IMR-90 (cell line): ENCODE measurements at regions not wholly inside any gene's neighbourhood (a gene's known extent, or its start where the extent isn't known, plus 50 kb on each side); places are given as distances from the start of the nearest gene placed in this dataset.

Source experiments
- ATAC-seq: fragments of 200-7000 bp; cut with Tn5 transposase; 2 replicates; pipeline ENCODE4 v1.9.1; 2020; ENCODE audit warnings: low read depth, mild to moderate bottlenecking, moderate library complexity
- BruUV-seq: library from RNA; stranded (reverse); fragments of 400-500 nt; replicated peaks from 2 replicates; lab custom pipeline; 2021; lab: Mats Ljungman, UMichigan
- CTCF ChIA-PET: fragments of 300-600 bp; formaldehyde crosslinking; extraction: SDS; loops from one replicate; lab custom pipeline; 2021; ENCODE audit warnings: antibody characterized with exemption; lab: Yijun Ruan, JAX
- POLR2A ChIA-PET: fragments of 300-600 bp; sonication (Branson Sonifier 250); formaldehyde crosslinking; loops from one replicate; lab custom pipeline; 2022; ENCODE audit warnings: antibody characterized with exemption; ENCODE audit not compliant: unreplicated experiment; lab: Charles Lee
- DNase-seq: peaks from one replicate; pipeline ENCODE4 v3.0.0; 2013
- H2AFZ ChIP-seq: replicated peaks from 2 replicates; pipeline ENCODE3; 2013; ENCODE audit warnings: low read length, mild to moderate bottlenecking; ENCODE audit not compliant: poor library complexity
- H2AK5ac ChIP-seq: 2 replicates; pipeline ENCODE4 v1.6.1; 2013; ENCODE audit warnings: low read depth, low read length, inconsistent platforms
- H2AK9ac ChIP-seq: replicated peaks from 2 replicates; pipeline ENCODE3; 2013; ENCODE audit warnings: mild to moderate bottlenecking, low read depth, low read length, moderate library complexity; ENCODE audit not compliant: poor library complexity
- H2BK120ac ChIP-seq: 2 replicates; pipeline ENCODE4 v1.6.1; 2013; ENCODE audit warnings: low read depth, low read length, inconsistent platforms
- H2BK15ac ChIP-seq: 3 replicates; pipeline ENCODE4 v1.6.1; 2013; ENCODE audit warnings: low read depth, low read length, inconsistent platforms
- H2BK20ac ChIP-seq: 2 replicates; pipeline ENCODE4 v1.6.1; 2013; ENCODE audit warnings: low read depth, mild to moderate bottlenecking, inconsistent platforms, low read length, moderate library complexity
- H2BK5ac ChIP-seq: 2 replicates; pipeline ENCODE4 v1.6.1; 2013; ENCODE audit warnings: mild to moderate bottlenecking, low read depth, low read length, inconsistent platforms; ENCODE audit not compliant: poor library complexity, severe bottlenecking
- H3K14ac ChIP-seq: replicated peaks from 2 replicates; pipeline ENCODE4 v1.6.1; 2013; ENCODE audit warnings: low read depth, low read length, inconsistent platforms
- H3K18ac ChIP-seq: 2 replicates; pipeline ENCODE4 v1.6.1; 2013; ENCODE audit warnings: low read depth, low read length, control low read depth
- H3K23ac ChIP-seq: 2 replicates; pipeline ENCODE4 v1.6.1; 2013; ENCODE audit warnings: low read depth, low read length, inconsistent platforms
- H3K27ac ChIP-seq: 2 replicates; pipeline ENCODE4 v1.5.1; 2013; ENCODE audit warnings: mild to moderate bottlenecking, control low read depth, low read length; ENCODE audit not compliant: insufficient read depth
- H3K27me3 ChIP-seq: 2 replicates; pipeline ENCODE4 v1.6.1; 2013; ENCODE audit warnings: low read length; ENCODE audit not compliant: control insufficient read depth, insufficient read depth
- H3K36me3 ChIP-seq: 2 replicates; pipeline ENCODE4 v1.6.1; 2013; ENCODE audit warnings: low read length, mixed read lengths; ENCODE audit not compliant: control insufficient read depth, insufficient read depth
- H3K4ac ChIP-seq: 2 replicates; pipeline ENCODE4 v1.6.1; 2013; ENCODE audit warnings: low read depth, low read length, inconsistent platforms
- H3K4me1 ChIP-seq: 2 replicates; pipeline ENCODE4 v1.6.1; 2013; ENCODE audit warnings: low read length, mixed read lengths; ENCODE audit not compliant: control insufficient read depth, insufficient read depth
- H3K4me2 ChIP-seq: 2 replicates; pipeline ENCODE4 v1.6.1; 2013; ENCODE audit warnings: low read depth, mild to moderate bottlenecking, control low read depth, low read length, moderate library complexity
- H3K4me3 ChIP-seq: 2 replicates; pipeline ENCODE4 v1.5.1; 2013; ENCODE audit warnings: low read depth, mild to moderate bottlenecking, control low read depth, low read length, moderate library complexity; ENCODE audit not compliant: insufficient read depth
- H3K56ac ChIP-seq: 2 replicates; pipeline ENCODE4 v1.6.1; 2013; ENCODE audit warnings: low read length, inconsistent platforms; ENCODE audit not compliant: insufficient read depth; ENCODE audit errors: extremely low read depth
- H3K79me1 ChIP-seq, 2 experiments: 2 replicates each; pipeline ENCODE4 v1.6.1; 2013; ENCODE audit warnings: low read length in 2 of 2, inconsistent platforms in 1 of 2, low read depth in 1 of 2
- H3K9ac ChIP-seq: 2 replicates; pipeline ENCODE4 v1.6.1; 2013; ENCODE audit warnings: low read depth, low read length, control low read depth
- H3K9me1 ChIP-seq: 2 replicates; pipeline ENCODE4 v1.6.1; 2013; ENCODE audit warnings: low read length, inconsistent platforms; ENCODE audit not compliant: insufficient read depth
- H3K9me3 ChIP-seq: 2 replicates; pipeline ENCODE4 v1.6.1; 2013; ENCODE audit warnings: low read length; ENCODE audit not compliant: control insufficient read depth, insufficient read depth
- H4K20me1 ChIP-seq: 2 replicates; pipeline ENCODE4 v1.6.1; 2013; ENCODE audit warnings: low read length, inconsistent platforms; ENCODE audit not compliant: insufficient read depth
- H4K5ac ChIP-seq: 2 replicates; pipeline ENCODE4 v1.6.1; 2013; ENCODE audit warnings: mild to moderate bottlenecking, low read depth, low read length, control low read depth
- H4K8ac ChIP-seq, 2 experiments: 2 replicates each; pipeline ENCODE4 v1.6.1; 2013; ENCODE audit warnings: low read depth in 2 of 2, low read length in 2 of 2, control low read depth in 1 of 2, inconsistent platforms in 1 of 2
- H4K91ac ChIP-seq: 2 replicates; pipeline ENCODE4 v1.6.1; 2013; ENCODE audit warnings: low read depth, low read length, inconsistent platforms; ENCODE audit not compliant: insufficient read depth
- BHLHE40 ChIP-seq: fragments of 150-350 bp; IDR thresholded peaks from 2 replicates; pipeline ENCODE4 v1.6.1; 2016; ENCODE audit warnings: mild to moderate bottlenecking, low read depth, low read length
- WGBS, 2 experiments: methylation state at CpG; one replicate each; pipeline versions ENCODE4 v1.1.5 to v1.1.7; 2013; ENCODE audit warnings: missing lambda C conversion rate in 2 of 2; ENCODE audit not compliant: insufficient read length in 1 of 2; ENCODE audit errors: extremely low coverage in 2 of 2; 5-methylcytosine and 5-hydroxymethylcytosine counted together
- dilution Hi-C: fragments of 300-500 bp; cut with HindIII; formaldehyde crosslinking; loops from one replicate; pipeline ENCODE4 v1.14.3; 2018; ENCODE audit warnings: low sequenced_read_pairs; ENCODE audit not compliant: unreplicated experiment
- in situ Hi-C: fragments of 300-500 bp; cut with MboI; formaldehyde crosslinking; loops from 3 replicates; pipeline ENCODE4 v1.14.3; 2019; ENCODE audit warnings: low sequenced_read_pairs, inconsistent platforms, mixed read lengths
- intact Hi-C: fragments of 100-400 bp; cut with micrococcal nuclease; formaldehyde crosslinking; loops from 2 replicates; pipeline ENCODE4 v1.10.0; 2022
- TF ChIP-seq, protein P1 (sequence below): fragments of 150-350 bp; IDR thresholded peaks from 2 replicates; pipeline ENCODE4 v1.6.1; 2016; ENCODE audit warnings: low read depth, mild to moderate bottlenecking, low read length, moderate library complexity, borderline replicate concordance
- TF ChIP-seq, protein P2 (sequence below): conservative IDR thresholded peaks from 2 replicates; pipeline ENCODE4 v1.5.1; 2012; ENCODE audit warnings: mild to moderate bottlenecking, low read depth, low read length, improper control_type of control experiment

DNA sequence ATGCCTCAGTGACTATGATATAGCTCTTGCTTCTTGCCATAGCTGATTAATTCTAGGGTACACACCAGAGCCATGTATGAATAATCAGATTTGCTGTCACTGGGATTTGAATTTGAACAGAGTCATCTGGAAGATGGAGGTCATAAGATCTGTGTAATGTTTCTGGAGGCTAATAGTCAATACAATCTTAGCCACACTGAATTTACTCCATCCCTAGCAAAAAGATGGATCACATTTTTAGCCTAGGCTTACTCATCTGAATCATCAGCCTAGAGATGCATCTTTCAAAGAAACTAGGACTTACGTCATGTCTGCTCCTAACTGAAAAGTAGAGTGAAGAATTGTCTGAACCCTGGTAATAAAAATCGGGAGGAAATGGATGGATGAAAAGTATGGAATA, 142.3 kb upstream of the ZNF804B start:
- H3K4me1 ChIP-seq, result no peaks in the 10 kb centered on the region
- H3K4me2 ChIP-seq, result no peak overlapping the region
- no peak overlapping the region for H3K4me3 ChIP-seq
- H3K23ac ChIP-seq, result no peak overlapping the region
- no peak overlapping the region for H3K27ac ChIP-seq
- no peak overlapping the region for H2AFZ ChIP-seq
- BruUV-seq, result no TSS peak
- no peak overlapping the region for H2BK20ac ChIP-seq
- H4K91ac ChIP-seq, result no peak overlapping the region
- ATAC-seq (no peak), DNase-seq (no peak)
- H2AK5ac ChIP-seq, result no peak overlapping the region
- H2BK5ac ChIP-seq, result no peak overlapping the region
- H2BK15ac ChIP-seq, result no peak overlapping the region
- H3K36me3 ChIP-seq, result no peaks in the 10 kb centered on the region
- no peaks in the 10 kb centered on the region for H4K20me1 ChIP-seq
- H2BK120ac ChIP-seq, result no peak overlapping the region
- no peak overlapping the region for H3K9ac ChIP-seq
- no peak overlapping the region for H4K5ac ChIP-seq
- no peak overlapping the region for H3K14ac ChIP-seq
- no peak for TF ChIP-seq BHLHE40
- TF ChIP-seq, protein P1, sequence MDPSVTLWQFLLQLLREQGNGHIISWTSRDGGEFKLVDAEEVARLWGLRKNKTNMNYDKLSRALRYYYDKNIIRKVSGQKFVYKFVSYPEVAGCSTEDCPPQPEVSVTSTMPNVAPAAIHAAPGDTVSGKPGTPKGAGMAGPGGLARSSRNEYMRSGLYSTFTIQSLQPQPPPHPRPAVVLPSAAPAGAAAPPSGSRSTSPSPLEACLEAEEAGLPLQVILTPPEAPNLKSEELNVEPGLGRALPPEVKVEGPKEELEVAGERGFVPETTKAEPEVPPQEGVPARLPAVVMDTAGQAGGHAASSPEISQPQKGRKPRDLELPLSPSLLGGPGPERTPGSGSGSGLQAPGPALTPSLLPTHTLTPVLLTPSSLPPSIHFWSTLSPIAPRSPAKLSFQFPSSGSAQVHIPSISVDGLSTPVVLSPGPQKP, result no peak
- TF ChIP-seq, protein P2, sequence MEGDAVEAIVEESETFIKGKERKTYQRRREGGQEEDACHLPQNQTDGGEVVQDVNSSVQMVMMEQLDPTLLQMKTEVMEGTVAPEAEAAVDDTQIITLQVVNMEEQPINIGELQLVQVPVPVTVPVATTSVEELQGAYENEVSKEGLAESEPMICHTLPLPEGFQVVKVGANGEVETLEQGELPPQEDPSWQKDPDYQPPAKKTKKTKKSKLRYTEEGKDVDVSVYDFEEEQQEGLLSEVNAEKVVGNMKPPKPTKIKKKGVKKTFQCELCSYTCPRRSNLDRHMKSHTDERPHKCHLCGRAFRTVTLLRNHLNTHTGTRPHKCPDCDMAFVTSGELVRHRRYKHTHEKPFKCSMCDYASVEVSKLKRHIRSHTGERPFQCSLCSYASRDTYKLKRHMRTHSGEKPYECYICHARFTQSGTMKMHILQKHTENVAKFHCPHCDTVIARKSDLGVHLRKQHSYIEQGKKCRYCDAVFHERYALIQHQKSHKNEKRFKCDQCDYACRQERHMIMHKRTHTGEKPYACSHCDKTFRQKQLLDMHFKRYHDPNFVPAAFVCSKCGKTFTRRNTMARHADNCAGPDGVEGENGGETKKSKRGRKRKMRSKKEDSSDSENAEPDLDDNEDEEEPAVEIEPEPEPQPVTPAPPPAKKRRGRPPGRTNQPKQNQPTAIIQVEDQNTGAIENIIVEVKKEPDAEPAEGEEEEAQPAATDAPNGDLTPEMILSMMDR, result no peak
- no peak overlapping the region for H3K18ac ChIP-seq
- in situ Hi-C loops (no loop called here), intact Hi-C loops (no loop called here), dilution Hi-C loops (no loop called here)
- H3K79me1 ChIP-seq, result no peaks in the 10 kb centered on the region
- ChIA-PET CTCF (no interaction called here), POLR2A (no interaction called here)
- peaks cover 3% of the 10 kb centered on the region; the same call in 1 of the 2 replicates for H3K9me3 ChIP-seq
- no peak overlapping the region for H2AK9ac ChIP-seq
- no peak overlapping the region for H4K8ac ChIP-seq
- no peak overlapping the region for H3K4ac ChIP-seq
- no peak overlapping the region for H3K56ac ChIP-seq
- no peaks in the 10 kb centered on the region for H3K27me3 ChIP-seq
- no peaks in the 10 kb centered on the region for H3K9me1 ChIP-seq
- WGBS, 2 experiments, result no CpG with 5 or more reads among the region's 2 CpGs
